SK-MEL-5 (cell line): ENCODE measurements at regions not wholly inside any gene's neighbourhood (a gene's known extent, or its start where the extent isn't known, plus 50 kb on each side); places are given as distances from the start of the nearest gene placed in this dataset.
A peak's percentile ranks its signal among the peaks of the same experiment; 100 is the strongest.
"Not testable (repeated sequence)": the region's sequence is repeated elsewhere in the genome, so short reads cannot be mapped to it uniquely, and the experiment has no call there.

Experiments
- DNase-seq: peaks from one replicate; pipeline ENCODE4 v3.0.0-alpha.2; 2016; ENCODE audit warnings: low read depth, low spot score
- in situ Hi-C: cut with HindIII; loops from 2 replicates; pipeline ENCODE4 v1.10.0; 2016; ENCODE audit warnings: low sequenced_read_pairs, high pct_unique_total_duplicates, low pct_unique_long_range_greater_than_20kb

DNA sequence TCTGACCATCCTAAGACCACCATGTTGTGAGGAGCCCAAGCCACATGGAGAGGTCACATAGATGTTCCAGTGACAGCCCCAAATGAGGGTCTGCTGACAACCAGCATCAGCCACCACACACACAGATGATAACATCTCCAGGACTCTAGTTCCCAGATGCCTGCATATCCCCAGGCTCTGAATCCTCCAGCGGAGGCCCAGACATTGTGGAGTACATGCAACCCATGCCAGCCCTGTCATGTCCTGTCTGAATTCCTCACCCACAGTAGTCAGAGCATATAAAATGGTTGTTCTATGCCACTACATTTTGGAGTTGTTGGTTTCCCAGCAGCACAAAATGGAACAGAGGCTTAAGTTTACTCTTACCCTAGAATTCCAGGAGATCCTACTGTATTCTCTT lies 122.0 kb upstream of the SLC35G4 start:
- in situ Hi-C loops, result no loop called here
- DNase-seq, result no peak

GRCh38 chr18:11482271-11482670 lies 127.1 kb upstream of the SLC35G4 start:
- no peak for DNase-seq
- in situ Hi-C loops, result no loop called here

DNA sequence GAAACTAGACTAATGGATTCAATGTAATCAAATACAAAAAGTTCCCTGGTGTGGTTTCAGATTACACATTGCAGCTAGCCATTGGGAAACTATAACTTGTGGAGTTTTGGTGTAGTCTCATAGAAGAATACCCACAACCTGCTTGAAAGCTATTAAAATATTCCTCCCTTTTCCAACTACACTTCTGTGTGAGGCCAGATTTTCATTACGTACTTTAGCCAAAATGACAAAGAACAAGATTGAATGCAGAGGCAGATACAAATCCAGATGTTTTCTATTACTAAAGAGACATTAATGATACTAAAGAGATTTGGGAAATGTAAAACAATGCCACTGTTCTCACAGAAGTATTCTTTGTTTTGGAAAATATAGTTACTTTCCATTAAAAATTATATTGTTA lies 128.7 kb upstream of the SLC35G4 start:
- DNase-seq, result no peak
- in situ Hi-C loops, result no loop called here

DNA sequence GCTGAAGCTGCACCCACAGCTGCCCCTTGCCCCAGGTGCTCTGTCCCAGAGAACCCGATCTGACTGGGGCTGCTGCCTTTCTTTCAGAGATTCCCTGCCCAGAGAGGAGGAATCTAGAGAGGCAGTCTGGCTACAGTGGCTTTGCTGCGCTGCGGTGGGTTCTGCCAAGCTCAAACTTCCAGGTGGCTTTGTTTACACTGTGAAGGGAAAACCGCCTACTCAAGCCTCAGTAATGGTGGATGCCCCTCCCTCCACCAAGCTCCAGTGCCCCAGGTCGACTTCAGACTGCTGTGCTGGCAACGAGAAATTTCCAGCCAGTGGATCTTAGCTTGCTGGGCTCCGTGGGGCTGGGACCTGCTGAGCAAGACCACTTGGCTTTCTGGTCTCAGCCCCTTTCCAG lies 130.4 kb upstream of the SLC35G4 start:
- in situ Hi-C loops, DNase-seq: not testable (repeated sequence)

GRCh38 chr18:11470941-11471340 lies 138.5 kb upstream of the SLC35G4 start:
- in situ Hi-C loops, result no loop called here
- peak; percentile 96 for DNase-seq

GRCh38 chr18:11468617-11469016 lies 140.8 kb upstream of the SLC35G4 start:
- in situ Hi-C loops, result no loop called here
- no peak for DNase-seq

DNA sequence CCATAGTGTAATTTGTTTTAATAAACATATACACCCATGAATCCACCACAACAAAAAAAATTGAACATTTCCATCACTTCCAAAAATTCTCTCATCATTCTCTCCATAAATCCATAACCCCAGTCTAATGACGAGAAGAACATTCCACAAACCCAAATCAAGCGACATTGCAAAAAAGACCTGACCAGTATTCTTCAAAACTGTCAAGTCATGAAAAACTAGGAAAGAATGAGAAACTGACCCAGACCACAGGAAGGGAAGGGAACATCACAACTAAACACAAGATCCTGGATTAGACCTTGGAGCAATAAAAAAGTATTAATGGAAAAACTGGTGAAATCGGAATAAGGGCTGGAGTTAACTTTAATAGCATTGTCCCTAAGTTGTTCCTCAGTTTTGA lies 141.3 kb upstream of the SLC35G4 start:
- in situ Hi-C loops, result no loop called here
- no peak for DNase-seq

DNA sequence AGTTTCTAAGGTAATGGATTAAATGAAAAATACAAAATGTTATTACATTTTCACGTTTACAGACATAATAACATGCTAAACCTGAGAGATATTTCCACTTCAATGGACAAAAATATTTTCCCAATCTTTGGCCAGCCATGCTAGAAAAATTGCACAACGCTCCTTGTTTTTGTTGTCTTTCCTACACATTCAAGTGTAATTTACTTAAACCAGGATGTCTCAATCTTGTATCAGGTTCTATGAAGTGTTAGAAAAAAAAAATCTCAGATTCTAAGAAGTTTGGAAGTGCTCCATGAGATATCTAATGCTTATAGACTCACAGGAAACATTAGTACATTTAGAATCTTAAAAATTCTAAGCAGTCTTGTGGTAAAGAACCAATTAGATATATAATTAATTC lies 141.8 kb upstream of the SLC35G4 start:
- in situ Hi-C loops, result no loop called here
- DNase-seq, result no peak

DNA sequence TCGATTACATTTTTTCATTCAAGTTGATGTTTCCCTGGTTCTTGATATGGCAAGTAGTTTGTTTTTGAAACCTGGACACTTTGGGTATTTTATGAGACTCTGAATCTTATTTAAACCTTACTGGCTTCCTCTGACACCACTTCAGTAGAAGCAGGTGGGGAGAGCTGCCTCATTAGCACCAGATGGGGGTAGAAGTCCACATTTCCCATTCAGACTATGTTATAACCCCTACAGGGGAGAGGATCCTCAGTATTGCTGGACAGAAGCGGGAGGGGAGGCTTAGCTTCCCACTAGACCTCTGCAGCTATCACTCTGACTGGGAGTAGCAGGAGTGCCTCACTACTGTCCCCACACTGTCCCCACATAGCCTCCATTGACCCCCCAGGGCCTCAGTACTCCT lies 145.3 kb upstream of the SLC35G4 start:
- DNase-seq, result no peak
- in situ Hi-C loops, result no loop called here

DNA sequence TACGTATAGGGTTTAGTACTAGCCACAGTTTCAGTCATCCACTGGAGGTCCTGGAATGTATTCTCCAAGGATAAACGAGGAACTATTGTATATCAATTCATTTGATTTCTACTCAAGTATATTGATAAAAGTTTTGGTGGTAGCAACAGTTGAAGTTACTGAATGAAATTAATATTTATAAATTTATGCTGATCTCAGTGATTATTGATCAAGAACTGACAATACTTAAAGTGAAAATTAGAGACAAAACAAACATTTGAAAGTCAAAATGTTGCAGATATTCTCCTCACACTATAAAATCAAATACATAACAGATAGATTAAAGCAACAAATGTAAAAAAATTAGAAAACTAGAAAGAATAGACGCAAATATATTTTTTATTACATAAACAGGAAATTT lies 150.9 kb upstream of the SLC35G4 start:
- DNase-seq, result no peak
- in situ Hi-C loops, result no loop called here

DNA sequence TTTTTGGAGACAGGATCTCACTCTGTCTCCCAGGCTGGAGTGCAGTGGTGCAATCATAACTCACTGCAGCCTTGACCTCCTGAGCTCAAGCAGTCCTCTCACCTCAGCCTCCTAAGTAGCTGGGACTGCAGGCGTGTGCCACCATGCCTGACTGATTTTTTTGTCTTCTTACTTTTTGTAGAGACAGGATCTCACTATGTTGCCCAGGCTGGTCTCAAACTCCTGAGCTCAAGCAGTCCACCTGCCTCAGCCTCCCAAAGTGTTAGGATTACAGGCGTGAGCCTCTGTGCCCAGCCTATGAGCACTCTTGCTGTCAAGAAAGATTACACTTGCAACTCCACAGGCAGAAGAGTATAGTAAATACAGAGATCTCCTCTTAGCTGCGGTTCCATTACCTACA lies 151.5 kb upstream of the SLC35G4 start:
- in situ Hi-C loops, DNase-seq: not testable (repeated sequence)

DNA sequence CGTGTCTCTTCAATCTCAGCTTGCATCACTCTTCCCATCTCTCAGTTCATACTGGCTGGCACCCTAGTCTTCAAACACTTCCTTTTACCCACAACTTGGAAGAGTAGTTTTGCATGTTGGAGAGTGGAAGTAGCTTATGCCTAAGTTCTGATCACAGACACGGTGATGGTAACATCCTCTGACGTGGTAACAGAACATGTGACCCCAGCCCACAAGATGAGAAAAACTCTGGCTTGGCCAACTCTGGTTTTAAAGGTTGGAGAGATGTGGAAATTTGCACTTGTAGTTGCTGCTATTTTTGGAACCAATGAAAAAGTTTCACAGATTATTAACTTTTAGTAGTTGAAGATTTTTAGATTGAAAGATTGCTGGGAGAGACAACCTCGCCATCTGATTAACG lies 155.4 kb upstream of the SLC35G4 start:
- in situ Hi-C loops, result no loop called here
- peak; percentile 42 for DNase-seq

DNA sequence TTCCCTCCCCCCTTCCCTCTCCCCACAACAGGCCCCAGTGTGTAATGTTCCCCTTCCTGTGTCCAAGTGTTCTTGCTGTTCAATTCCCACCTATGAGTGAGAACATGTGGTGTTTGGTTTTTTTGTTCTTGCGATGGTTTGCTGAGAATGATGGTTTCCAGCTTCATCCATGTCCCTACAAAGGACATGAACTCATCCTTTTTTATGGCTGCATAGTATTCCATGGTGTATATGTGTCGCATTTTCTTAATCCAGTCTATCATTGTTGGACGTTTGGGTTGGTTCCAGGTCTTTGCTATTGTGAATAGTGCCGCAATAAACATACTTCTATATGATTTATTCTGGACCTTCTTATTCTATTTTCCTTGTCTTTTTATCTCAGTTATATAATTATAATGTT lies 165.2 kb upstream of the SLC35G4 start:
- in situ Hi-C loops, DNase-seq: not testable (repeated sequence)

DNA sequence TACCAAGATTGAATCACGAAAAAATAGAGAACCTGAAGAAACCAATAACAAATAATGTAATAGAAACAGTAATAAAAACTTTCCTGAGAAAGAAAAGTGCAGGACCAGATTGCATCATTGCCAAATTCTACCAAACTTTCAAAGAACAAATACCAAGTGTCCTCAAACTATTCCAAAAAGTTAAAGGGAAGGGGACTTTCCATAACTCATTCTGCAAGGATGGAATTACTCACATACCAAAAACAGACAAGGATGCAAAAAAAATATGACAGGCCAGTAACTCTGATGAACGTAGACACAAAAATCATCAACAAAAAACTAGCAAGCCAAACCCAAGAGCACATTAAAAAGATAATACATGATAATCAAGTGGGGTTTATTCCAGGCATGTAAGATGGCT lies 172.3 kb upstream of the SLC35G4 start:
- in situ Hi-C loops, result no loop called here
- DNase-seq, result no peak

- no peak for DNase-seq
- in situ Hi-C loops, result no loop called here
Observed at GRCh38 chr18:11432360-11432811, 177.0 kb upstream of the SLC35G4 start.

- in situ Hi-C loops, result no loop called here
Observed at GRCh38 chr18:11429876-11430275, 179.5 kb upstream of the SLC35G4 start.

DNA sequence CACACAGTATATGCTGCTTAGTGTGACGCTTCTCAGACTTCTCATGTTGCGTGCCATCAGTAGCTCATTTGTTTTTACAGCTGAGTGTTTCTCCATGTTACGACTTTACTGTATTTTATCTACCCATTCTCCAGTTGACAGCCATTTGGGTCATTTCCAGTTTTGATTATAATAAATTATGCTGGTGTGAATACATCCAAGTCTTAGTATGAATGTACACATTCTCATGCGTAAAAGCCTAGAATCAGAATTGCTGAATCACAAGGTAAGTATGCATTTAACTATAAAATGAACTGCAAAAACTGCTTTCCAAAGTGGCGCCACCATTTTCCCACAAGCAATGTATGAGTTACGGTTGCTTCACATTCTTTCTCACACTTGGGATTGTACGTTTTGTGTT lies 184.2 kb upstream of the SLC35G4 start:
- in situ Hi-C loops, result no loop called here
- DNase-seq, result no peak

More at GRCh38 chr18:11429876-11430275, 179.5 kb upstream of the SLC35G4 start:
- DNase-seq, result no peak

DNA sequence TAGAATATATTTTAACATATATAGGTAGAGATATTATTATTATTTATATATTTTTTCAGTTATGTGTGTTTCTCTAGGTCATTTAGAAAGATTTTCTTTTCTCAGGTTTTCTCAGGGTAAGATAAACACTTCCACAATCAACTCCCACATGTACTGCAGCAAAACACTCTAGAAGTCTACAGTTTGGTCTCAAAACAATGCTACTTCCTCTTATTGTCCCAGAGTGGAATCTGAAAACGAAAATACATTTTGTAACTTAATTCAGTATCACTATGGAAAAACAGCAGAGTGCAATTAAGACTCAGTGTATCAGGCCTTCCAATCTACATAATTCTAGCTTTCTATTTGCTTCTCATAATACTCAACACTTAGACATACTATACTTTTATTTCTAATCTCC lies 190.1 kb upstream of the SLC35G4 start:
- no peak for DNase-seq
- in situ Hi-C loops, result no loop called here

GRCh38 chr18:11412811-11413210 lies 196.6 kb upstream of the SLC35G4 start:
- no peak for DNase-seq

GRCh38 chr18:11411048-11411447 lies 198.3 kb upstream of the SLC35G4 start:
- no peak for DNase-seq
- in situ Hi-C loops, result no loop called here

More at GRCh38 chr18:11412811-11413210, 196.6 kb upstream of the SLC35G4 start:
- in situ Hi-C loops, result no loop called here
